AG04449 (cell line): ENCODE measurements at regions not wholly inside any gene's neighbourhood (a gene's known extent, or its start where the extent isn't known, plus 50 kb on each side); places are given as distances from the start of the nearest gene placed in this dataset.

Experiments used
- CTCF ChIA-PET: fragments of 350-600 bp; formaldehyde crosslinking; extraction: SDS; loops from one replicate; lab custom pipeline; 2021; ENCODE audit warnings: antibody characterized with exemption; lab: Yijun Ruan, JAX
- POLR2A ChIA-PET: fragments of 400-600, 350-600 bp; formaldehyde crosslinking; extraction: SDS; loops from one replicate; lab custom pipeline; 2020; ENCODE audit warnings: antibody characterized with exemption, inconsistent platforms; lab: Yijun Ruan, JAX
- DNase-seq: peaks from one replicate; pipeline ENCODE4 v3.0.0-alpha.2; 2010; ENCODE audit warnings: low read depth, low spot score
- H3K4me3 ChIP-seq: 2 replicates; pipeline ENCODE4 v1.5.1; 2011; ENCODE audit warnings: low read depth, mild to moderate bottlenecking, control low read depth, low read length
- TF ChIP-seq, protein P1 (sequence below): IDR thresholded peaks from one replicate; pipeline ENCODE4 v1.5.1; 2011; ENCODE audit warnings: mild to moderate bottlenecking, moderate library complexity, low read length, control low read depth, inconsistent platforms; ENCODE audit not compliant: insufficient read depth; ENCODE audit errors: missing control alignments

DNA sequence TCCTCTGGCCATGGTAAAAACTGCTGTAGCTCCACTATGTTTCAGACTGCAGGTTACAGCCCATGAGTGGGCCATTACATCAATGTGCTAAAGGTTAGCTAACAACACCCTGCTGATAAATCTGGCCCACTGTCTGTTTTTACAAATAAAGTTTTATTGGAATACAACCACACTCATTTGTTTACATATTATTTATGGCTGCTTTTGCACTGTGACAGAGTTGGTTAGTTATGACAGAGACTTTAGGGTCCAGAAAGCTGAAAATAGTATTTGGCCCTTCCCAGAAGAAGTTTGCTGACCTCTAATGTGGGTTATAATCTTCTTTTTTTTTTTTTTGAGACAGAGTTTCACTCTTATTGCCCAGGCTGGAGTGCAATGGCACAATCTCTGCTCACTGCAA is 134.2 kb upstream of the PWP1 start:
- CTCF ChIA-PET, result no interaction called here
- DNase-seq, result no peak
- POLR2A ChIA-PET, result no interaction called here

GRCh38 chr12:107552263-107552662 is 133.3 kb upstream of the PWP1 start:
- H3K4me3 ChIP-seq, result no peak overlapping the region
- ChIA-PET POLR2A (no interaction called here), CTCF (interaction anchor here (0.8 kb wide), 1 partner anchor 146 kb away, joined by 3 read pairs; no protein-coding TSS in a partner anchor)
- TF ChIP-seq, protein P1, sequence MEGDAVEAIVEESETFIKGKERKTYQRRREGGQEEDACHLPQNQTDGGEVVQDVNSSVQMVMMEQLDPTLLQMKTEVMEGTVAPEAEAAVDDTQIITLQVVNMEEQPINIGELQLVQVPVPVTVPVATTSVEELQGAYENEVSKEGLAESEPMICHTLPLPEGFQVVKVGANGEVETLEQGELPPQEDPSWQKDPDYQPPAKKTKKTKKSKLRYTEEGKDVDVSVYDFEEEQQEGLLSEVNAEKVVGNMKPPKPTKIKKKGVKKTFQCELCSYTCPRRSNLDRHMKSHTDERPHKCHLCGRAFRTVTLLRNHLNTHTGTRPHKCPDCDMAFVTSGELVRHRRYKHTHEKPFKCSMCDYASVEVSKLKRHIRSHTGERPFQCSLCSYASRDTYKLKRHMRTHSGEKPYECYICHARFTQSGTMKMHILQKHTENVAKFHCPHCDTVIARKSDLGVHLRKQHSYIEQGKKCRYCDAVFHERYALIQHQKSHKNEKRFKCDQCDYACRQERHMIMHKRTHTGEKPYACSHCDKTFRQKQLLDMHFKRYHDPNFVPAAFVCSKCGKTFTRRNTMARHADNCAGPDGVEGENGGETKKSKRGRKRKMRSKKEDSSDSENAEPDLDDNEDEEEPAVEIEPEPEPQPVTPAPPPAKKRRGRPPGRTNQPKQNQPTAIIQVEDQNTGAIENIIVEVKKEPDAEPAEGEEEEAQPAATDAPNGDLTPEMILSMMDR, result no peak
- no peak for DNase-seq

More for the DNA sequence above, 134.2 kb upstream of the PWP1 start:
- H3K4me3 ChIP-seq, result no peak overlapping the region
- TF ChIP-seq, protein P1, result no peak

DNA sequence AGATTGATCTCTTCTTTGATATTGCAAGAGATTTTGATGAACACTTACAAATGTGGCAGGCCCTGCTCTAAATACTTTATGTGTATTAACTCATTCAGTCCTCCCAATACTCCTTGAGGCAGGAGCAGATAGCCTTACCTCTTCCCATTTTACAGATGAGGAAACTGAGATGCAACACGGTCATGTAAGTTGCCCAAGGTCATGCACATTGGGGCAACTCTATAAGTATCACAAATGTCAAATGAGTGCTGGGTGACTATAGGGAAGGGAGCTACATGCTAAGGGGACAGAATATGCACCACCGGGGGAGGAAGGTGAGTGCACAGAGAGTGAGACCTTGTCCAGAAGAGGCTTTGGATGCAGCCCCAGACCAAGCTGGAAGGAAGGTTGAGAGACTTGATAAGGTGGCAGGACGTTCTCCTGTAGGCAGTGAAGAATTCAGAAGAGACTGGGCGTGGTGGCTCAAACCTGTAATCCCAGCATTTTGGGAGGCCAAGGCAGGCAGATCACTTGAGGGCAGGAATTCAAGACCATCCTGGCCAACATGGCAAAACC is 132.3 kb upstream of the PWP1 start:
- DNase-seq, result no peak
- POLR2A ChIA-PET, result no interaction called here
- TF ChIP-seq, protein P1, result no peak
- CTCF ChIA-PET, result no interaction called here
- H3K4me3 ChIP-seq, result no peak overlapping the region

- TF ChIP-seq, protein P1, result no peak
- DNase-seq, result no peak
- no peak overlapping the region for H3K4me3 ChIP-seq
- ChIA-PET POLR2A (no interaction called here), CTCF (interaction anchor here (0.9 to 1.2 kb wide), 2 partner anchors 10 to 52 kb away, joined by 3 read pairs; no protein-coding TSS in a partner anchor)
Observed at GRCh38 chr12:107554941-107555340, 130.7 kb upstream of the PWP1 start.

DNA sequence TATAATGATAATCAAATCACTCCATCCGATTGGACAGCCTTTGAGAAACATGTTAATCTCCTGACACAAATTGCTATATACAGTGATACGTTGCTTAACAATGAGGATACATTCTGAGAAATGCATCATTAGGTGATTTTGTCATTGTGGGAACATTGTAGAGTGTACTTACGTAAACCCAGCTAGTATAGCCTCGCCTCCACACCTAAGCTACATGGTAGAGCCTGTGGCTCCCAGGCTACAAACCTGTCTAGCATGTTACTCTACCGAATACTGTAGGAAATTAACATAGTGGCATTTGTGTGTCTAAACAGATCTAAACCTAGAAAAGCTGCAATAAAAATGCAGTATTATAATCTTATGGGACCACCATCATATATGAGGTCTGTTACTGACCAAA is 128.6 kb upstream of the PWP1 start:
- H3K4me3 ChIP-seq, result no peak overlapping the region
- ChIA-PET CTCF (interaction anchor here (1.0 kb wide), 2 partner anchors 426 to 429 kb away, joined by 3 read pairs; no protein-coding TSS in a partner anchor), POLR2A (no interaction called here)
- DNase-seq, result no peak
- TF ChIP-seq, protein P1, result no peak

- TF ChIP-seq, protein P1, result no peak
- ChIA-PET CTCF (interaction anchor here (1.0 kb wide), 2 partner anchors 427 to 430 kb away, joined by 3 read pairs; no protein-coding TSS in a partner anchor), POLR2A (no interaction called here)
- H3K4me3 ChIP-seq, result no peak overlapping the region
- DNase-seq, result no peak
Observed at GRCh38 chr12:107557589-107558100, 128.0 kb upstream of the PWP1 start.
